Stomach (tissue), 4 donors: ENCODE measurements at regions not wholly inside any gene's neighbourhood (a gene's known extent, or its start where the extent isn't known, plus 50 kb on each side); places are given as distances from the start of the nearest gene placed in this dataset.

Source experiments
- EP300 ChIP-seq: sonication (generic); formaldehyde crosslinking; IDR thresholded peaks from one replicate; pipeline ENCODE4 v1.6.1; 2017; ENCODE audit warnings: antibody characterized with exemption
- POLR2A ChIP-seq, 4 donors: fragments of 450-650 bp; IDR thresholded peaks; one replicate each; pipeline ENCODE4 v1.6.1; 2016; ENCODE audit warnings: antibody characterized with exemption in 4 of 4, control low read depth in 2 of 4, mild to moderate bottlenecking in 1 of 4, moderate library complexity in 1 of 4
- TF ChIP-seq, protein P1 (sequence below), 7 experiments: fragments of 450-650 bp in 4 of 7; fragments of 200-600 bp in 3 of 7; sonication (generic) in 3 of 7; IDR thresholded peaks; one replicate each; pipeline ENCODE4 v1.5.1; 2016 to 2019; ENCODE audit warnings: antibody characterized with exemption in 7 of 7, control low read depth in 2 of 7, mild to moderate bottlenecking in 1 of 7

DNA sequence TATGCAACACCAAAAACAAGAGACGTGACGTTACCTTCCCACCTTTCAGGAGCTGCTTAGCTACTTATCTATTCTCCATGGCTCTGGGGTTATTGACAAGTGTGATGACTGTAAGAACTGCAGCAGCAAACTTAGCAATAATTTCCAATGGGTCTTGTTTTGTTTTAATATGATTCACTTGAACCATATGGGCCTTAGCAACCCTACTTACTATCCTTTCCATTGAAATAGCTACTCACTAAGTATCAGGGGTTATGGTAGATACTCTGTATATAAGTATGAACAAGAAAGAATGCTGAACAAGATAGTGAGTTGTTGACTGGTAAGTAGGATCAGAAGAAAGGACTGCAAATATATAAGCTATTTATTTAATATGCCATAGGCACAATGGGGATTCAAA lies 69.3 kb upstream of the BBX start:
- TF ChIP-seq, protein P1, sequence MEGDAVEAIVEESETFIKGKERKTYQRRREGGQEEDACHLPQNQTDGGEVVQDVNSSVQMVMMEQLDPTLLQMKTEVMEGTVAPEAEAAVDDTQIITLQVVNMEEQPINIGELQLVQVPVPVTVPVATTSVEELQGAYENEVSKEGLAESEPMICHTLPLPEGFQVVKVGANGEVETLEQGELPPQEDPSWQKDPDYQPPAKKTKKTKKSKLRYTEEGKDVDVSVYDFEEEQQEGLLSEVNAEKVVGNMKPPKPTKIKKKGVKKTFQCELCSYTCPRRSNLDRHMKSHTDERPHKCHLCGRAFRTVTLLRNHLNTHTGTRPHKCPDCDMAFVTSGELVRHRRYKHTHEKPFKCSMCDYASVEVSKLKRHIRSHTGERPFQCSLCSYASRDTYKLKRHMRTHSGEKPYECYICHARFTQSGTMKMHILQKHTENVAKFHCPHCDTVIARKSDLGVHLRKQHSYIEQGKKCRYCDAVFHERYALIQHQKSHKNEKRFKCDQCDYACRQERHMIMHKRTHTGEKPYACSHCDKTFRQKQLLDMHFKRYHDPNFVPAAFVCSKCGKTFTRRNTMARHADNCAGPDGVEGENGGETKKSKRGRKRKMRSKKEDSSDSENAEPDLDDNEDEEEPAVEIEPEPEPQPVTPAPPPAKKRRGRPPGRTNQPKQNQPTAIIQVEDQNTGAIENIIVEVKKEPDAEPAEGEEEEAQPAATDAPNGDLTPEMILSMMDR (IDR thresholded peaks at IDR 0.05), result no peak
- TF ChIP-seq POLR2A (IDR thresholded peaks at IDR 0.05) (no peak), EP300 (no peak)
